ENCODE measurements at regions not wholly inside any gene's neighbourhood (a gene's known extent, or its start where the extent isn't known, plus 50 kb on each side); places are given as distances from the start of the nearest gene placed in this dataset.

GRCh38 chr10:28922127-28922526, 244.8 kb downstream of the BAMBI start:
- H3K9me3 ChIP-seq: no peaks in the 10 kb centered on the region
- H3K4me3 ChIP-seq (ENCODE audit: low read depth, low read length): no peak overlapping the region
- H3K36me3 ChIP-seq: no peaks in the 10 kb centered on the region
- TF ChIP-seq CTCF (IDR thresholded peaks at IDR 0.05; ENCODE audit: low read depth, low read length): no peak
- H3K4me1 ChIP-seq: no peaks in the 10 kb centered on the region
- no peak for DNase-seq
- no peaks in the 10 kb centered on the region for H3K27me3 ChIP-seq

- no peaks in the 10 kb centered on the region for H3K27me3 ChIP-seq
- no peaks in the 10 kb centered on the region for H3K9me3 ChIP-seq
- no peaks in the 10 kb centered on the region for H3K4me1 ChIP-seq
- H3K4me3 ChIP-seq (ENCODE audit: low read depth, low read length): no peak overlapping the region
- no peak for TF ChIP-seq CTCF (IDR thresholded peaks at IDR 0.05; ENCODE audit: low read depth, low read length)
- no peaks in the 10 kb centered on the region for H3K36me3 ChIP-seq
- no peak for DNase-seq
Measured at GRCh38 chr10:28922861-28923260, 245.5 kb downstream of the BAMBI start.

GRCh38 chr10:28924717-28925116, 247.4 kb downstream of the BAMBI start:
- no peak for DNase-seq
- no peak overlapping the region for H3K4me3 ChIP-seq (ENCODE audit: low read depth, low read length)
- H3K9me3 ChIP-seq: no peaks in the 10 kb centered on the region
- TF ChIP-seq CTCF (IDR thresholded peaks at IDR 0.05; ENCODE audit: low read depth, low read length): no peak
- no peaks in the 10 kb centered on the region for H3K4me1 ChIP-seq
- no peaks in the 10 kb centered on the region for H3K27me3 ChIP-seq
- H3K36me3 ChIP-seq: no peaks in the 10 kb centered on the region

- no peaks in the 10 kb centered on the region for H3K9me3 ChIP-seq
- H3K27me3 ChIP-seq: no peaks in the 10 kb centered on the region
- TF ChIP-seq CTCF (IDR thresholded peaks at IDR 0.05; ENCODE audit: low read depth, low read length): no peak
- no peak overlapping the region for H3K4me3 ChIP-seq (ENCODE audit: low read depth, low read length)
- H3K36me3 ChIP-seq: no peaks in the 10 kb centered on the region
- no peak for DNase-seq
- no peaks in the 10 kb centered on the region for H3K4me1 ChIP-seq
Measured at GRCh38 chr10:28925121-28925663, 247.9 kb downstream of the BAMBI start.

- no peaks in the 10 kb centered on the region for H3K27me3 ChIP-seq
Measured at GRCh38 chr10:28926932-28927331, 249.6 kb downstream of the BAMBI start.

GRCh38 chr10:28928484-28928883, 251.2 kb downstream of the BAMBI start:
- no peak for TF ChIP-seq CTCF (IDR thresholded peaks at IDR 0.05; ENCODE audit: low read depth, low read length)
- Histone ChIP-seq H3K27me3 (no peaks in the 10 kb centered on the region), H3K36me3 (no peaks in the 10 kb centered on the region), H3K4me1 (no peaks in the 10 kb centered on the region), H3K4me3 (ENCODE audit: low read depth, low read length) (no peak overlapping the region), H3K9me3 (no peaks in the 10 kb centered on the region)
- no peak for DNase-seq

More at GRCh38 chr10:28926932-28927331, 249.6 kb downstream of the BAMBI start:
- Histone ChIP-seq H3K36me3 (no peaks in the 10 kb centered on the region), H3K4me3 (ENCODE audit: low read depth, low read length) (no peak overlapping the region), H3K4me1 (no peaks in the 10 kb centered on the region), H3K9me3 (no peaks in the 10 kb centered on the region)
- TF ChIP-seq CTCF (IDR thresholded peaks at IDR 0.05; ENCODE audit: low read depth, low read length): no peak
- DNase-seq: no peak

Data from BE2C (cell line).